GM13977 (cell line): ENCODE measurements at regions not wholly inside any gene's neighbourhood (a gene's known extent, or its start where the extent isn't known, plus 50 kb on each side); places are given as distances from the start of the nearest gene placed in this dataset.

Experiments used
- DNase-seq: peaks from one replicate; pipeline ENCODE4 v3.0.0; 2012; ENCODE audit warnings: low spot score
- in situ Hi-C: fragments of 300-500 bp; cut with MboI; formaldehyde crosslinking; loops from one replicate; pipeline ENCODE4 v1.12.0; 2022; ENCODE audit warnings: low sequenced_read_pairs, low pct_unique_long_range_greater_than_20kb, mixed read lengths, inconsistent platforms; ENCODE audit not compliant: unreplicated experiment
- TF ChIP-seq, protein P1 (sequence below): IDR thresholded peaks from 2 replicates; pipeline ENCODE4 v1.5.1; 2012; ENCODE audit warnings: mild to moderate bottlenecking, control low read depth; ENCODE audit not compliant: insufficient read depth; ENCODE audit errors: extremely low read depth, missing control alignments

DNA sequence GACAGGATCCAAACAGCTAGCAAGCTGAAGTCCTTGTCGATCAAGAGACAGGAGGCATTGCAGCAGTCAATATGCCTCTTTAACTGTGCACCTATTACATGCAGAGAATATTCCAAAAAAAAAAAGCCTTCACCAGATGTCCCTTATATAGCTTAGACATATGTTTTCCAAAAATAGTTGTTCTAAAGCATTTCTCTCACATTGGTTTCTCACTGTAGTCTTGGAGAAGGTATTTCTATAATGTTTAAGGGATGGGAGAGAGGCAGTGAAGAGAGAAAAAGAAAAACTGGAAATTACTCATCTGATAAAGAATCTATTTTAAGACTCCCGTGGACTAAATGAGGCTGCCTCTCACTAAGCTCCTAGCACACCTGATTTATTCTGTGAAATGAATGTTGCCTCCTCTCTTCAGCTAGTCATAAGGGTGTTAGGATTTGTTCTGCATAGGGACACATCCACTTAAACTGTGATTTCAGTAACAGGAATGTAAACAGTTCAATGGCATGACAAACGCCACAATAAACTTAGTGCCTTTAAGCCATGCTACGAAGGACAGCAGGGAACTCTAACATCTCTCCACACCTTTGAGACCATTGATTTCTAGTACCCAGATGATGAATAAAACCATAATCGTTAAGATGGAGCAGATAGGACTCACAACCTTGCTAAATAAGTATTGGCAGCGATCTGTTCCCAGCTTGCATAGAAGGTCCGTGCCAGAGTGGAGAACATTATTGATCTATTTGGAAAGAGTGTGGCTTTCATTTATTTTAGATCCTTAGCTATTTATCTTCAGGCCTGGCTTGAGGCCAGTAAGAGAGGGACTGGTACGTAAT, 98.6 kb upstream of the NCK2 start:
- TF ChIP-seq, protein P1, sequence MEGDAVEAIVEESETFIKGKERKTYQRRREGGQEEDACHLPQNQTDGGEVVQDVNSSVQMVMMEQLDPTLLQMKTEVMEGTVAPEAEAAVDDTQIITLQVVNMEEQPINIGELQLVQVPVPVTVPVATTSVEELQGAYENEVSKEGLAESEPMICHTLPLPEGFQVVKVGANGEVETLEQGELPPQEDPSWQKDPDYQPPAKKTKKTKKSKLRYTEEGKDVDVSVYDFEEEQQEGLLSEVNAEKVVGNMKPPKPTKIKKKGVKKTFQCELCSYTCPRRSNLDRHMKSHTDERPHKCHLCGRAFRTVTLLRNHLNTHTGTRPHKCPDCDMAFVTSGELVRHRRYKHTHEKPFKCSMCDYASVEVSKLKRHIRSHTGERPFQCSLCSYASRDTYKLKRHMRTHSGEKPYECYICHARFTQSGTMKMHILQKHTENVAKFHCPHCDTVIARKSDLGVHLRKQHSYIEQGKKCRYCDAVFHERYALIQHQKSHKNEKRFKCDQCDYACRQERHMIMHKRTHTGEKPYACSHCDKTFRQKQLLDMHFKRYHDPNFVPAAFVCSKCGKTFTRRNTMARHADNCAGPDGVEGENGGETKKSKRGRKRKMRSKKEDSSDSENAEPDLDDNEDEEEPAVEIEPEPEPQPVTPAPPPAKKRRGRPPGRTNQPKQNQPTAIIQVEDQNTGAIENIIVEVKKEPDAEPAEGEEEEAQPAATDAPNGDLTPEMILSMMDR = no peak
- DNase-seq = no peak
- in situ Hi-C loops = no loop called here

DNA sequence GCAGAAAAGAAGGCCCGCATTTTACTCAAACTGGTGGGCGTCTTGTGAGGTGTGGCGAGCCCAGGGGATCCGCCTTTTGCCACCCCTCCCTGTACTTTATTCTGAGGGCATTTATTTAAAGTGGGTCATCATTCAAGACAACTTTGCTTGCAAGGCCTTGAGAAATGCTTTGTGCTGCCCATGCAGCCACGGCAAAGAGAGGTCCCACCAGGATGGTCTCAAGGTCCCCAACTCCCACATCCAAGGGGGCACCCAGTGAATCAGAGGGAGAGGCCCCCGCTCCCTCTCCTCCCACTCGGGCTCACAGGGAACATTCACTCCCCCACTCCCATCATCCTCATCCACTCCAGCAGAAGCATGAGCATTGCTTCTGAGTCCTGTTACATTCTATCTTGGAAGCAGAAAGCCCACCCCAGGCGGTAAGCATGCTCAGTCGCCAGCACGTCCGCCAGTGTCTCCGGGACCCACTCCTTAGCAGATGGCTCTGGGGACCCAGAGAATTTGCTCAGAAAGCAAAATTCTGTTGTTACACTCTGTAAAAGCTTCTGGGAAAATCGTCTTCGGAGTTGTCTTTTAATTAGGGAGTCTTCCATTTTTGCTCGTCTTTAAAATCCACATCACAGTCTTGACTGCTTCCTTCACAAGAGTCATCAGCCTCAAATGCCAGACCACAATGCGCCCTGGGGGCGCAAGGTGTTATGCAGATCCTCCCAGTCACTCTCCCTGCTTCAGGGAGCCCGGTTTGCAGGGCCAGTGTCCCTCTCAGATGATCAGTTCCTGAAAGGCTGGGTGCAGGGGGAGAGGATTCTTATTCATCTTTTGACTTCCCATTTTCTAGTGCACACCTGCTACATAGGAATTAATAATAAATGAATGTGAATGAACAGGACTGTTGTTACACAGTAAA, 99.4 kb upstream of the NCK2 start:
- in situ Hi-C loops = no loop called here
- DNase-seq = no peak
- TF ChIP-seq, protein P1 = no peak

DNA sequence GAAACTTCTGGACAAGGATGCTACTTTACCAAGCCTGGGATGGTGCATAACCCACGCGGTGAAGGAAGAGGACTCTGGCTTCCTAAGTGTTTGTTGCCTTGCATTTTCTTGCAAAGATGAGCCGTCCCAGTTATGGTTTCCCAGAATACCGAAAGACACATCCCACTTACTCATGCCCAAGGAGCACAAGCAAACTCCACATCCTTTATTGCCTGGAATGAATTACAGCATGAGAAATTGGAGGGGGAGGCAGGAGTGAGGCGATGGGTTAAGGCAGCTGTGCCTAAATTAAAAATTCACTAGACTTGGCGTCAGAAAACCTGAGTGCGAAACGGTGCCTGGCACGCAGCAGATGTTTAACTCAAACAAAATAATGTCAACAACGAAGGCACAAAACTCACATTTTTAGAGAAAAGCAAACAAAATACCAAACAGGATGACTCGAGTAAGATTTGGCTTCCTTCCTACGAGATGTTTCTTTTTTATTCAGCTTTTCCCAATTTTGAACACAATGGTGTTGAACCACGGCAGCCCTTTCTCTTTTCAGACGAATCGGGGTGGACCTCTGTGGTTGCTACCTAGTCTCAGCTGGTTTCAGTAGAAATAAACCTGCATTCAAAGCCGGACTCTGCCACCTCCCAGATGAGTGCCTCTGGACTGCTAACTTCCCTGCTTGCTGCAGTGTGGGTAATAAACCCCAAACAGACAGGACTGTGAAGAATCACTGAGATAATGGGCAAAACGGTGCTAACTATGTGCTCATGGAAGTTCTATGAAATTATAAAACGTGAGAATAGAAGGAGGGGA, 100.3 kb upstream of the NCK2 start:
- in situ Hi-C loops = no loop called here
- TF ChIP-seq, protein P1 = no peak
- DNase-seq = no peak

DNA sequence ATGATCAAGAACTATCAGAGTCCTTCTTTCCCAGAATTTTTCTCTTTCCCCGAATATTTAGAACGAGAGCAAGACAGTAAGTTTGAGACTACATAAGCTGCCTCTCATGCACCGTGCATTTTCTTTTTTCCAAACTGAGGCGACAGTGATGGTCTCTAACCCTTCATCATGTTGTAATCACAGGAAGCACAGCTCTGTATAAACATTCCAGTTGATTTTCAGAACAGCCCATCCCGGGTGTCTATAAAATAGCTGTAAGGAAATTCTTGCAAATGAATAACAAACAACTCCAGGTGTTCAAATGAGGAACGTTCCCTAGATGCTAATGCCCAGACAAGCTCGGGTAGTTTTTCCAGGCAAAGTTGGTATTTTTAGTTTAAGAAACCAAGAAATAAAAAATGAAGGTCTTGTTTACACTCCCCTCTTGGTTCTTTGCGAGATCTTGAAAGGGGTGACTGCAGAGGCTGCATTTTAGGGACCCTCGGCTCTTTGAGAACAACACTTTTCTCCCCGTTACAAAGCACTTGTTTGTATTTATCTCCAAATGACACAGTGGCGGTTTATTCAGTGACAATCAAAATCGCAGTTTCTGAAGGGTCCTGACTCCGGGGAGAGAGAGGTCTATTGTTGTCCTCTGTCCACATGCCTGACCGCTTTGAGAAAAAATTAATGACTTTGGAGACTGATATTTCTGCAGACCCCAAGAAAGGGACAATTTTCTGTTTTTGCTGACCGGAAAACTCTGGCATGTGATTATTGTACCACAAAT, 101.1 kb upstream of the NCK2 start:
- no peak for DNase-seq
- TF ChIP-seq, protein P1 = no peak
- in situ Hi-C loops = no loop called here

DNA sequence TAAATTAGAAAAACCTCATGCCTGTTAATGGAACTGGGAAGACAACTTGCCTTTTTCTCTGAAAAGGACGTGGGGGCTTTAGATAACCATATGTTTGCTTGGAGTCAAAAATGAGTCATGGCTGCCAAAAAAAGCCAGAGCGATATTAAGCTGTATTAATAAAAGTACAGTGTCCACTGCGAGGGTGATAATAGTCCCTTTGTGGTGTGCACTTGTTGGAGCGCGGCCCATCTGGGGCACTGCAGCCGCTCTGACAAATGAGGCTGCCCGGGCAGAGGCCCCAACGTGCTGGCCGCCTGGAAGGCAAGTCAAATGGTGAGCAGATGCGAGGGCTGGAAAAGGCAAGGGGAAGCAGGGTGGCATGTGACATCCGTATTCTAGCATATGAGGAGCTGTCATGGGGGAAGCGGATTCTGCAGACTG, 103.3 kb upstream of the NCK2 start:
- TF ChIP-seq, protein P1 = no peak
- no peak for DNase-seq
- in situ Hi-C loops = no loop called here

DNA sequence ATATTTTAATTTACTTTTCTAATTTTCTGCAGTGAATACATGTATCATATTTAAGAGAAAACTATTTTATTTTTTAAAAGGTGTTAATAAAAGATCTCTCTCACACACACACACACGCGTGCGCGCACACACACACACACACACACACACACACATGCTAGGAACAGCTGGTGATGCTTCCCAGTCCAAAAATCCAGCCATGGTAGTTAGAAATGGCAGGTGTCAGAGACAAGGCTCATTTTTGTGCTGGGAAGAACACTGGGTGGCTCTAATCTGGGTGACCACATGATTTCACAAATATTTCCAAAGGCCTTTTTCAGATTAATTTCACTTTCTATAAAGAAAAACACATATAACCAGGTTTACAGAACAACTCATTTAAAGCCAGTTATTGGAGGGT, 104.5 kb upstream of the NCK2 start:
- DNase-seq = no peak
- in situ Hi-C loops = no loop called here

More for the DNA sequence above, 104.5 kb upstream of the NCK2 start:
- TF ChIP-seq, protein P1 = no peak
